HEK293 (cell line): ENCODE measurements at regions not wholly inside any gene's neighbourhood (a gene's known extent, or its start where the extent isn't known, plus 50 kb on each side); places are given as distances from the start of the nearest gene placed in this dataset.

Source experiments
- SP2 ChIP-seq: fragments of 450-650 bp; formaldehyde crosslinking; IDR thresholded peaks from 2 replicates; pipeline ENCODE4 v1.5.1; 2016; ENCODE audit warnings: missing biosample characterization, missing genetic modification characterization
- SP3 ChIP-seq: fragments of 450-650 bp; formaldehyde crosslinking; IDR thresholded peaks from 2 replicates; pipeline ENCODE4 v1.5.1; 2016; ENCODE audit warnings: missing biosample characterization, missing genetic modification characterization
- ZBTB7A ChIP-seq: fragments of 450-650 bp; formaldehyde crosslinking; IDR thresholded peaks from 2 replicates; pipeline ENCODE4 v1.5.1; 2016; ENCODE audit warnings: low read depth, missing biosample characterization, missing genetic modification characterization
- ZBTB8A ChIP-seq: fragments of 450-650 bp; formaldehyde crosslinking; IDR thresholded peaks from 2 replicates; pipeline ENCODE4 v1.5.1; 2016; ENCODE audit warnings: missing biosample characterization, missing genetic modification characterization
- ZNF114 ChIP-seq: fragments of 450-650 bp; formaldehyde crosslinking; IDR thresholded peaks from 2 replicates; pipeline ENCODE4 v1.5.0; 2017; ENCODE audit warnings: missing biosample characterization, missing genetic modification characterization
- ZNF274 ChIP-seq, 2 experiments: fragments of 200-500 bp in 1 of 2; fragments of 450-650 bp in 1 of 2; sonication (Bioruptor generic) in 1 of 2; formaldehyde crosslinking in 1 of 2; IDR thresholded peaks; 2 replicates each; pipeline versions ENCODE4 v1.5.1 to v1.6.1; 2014 to 2016; ENCODE audit warnings: borderline replicate concordance in 1 of 2, inconsistent platforms in 1 of 2, low read length in 1 of 2, missing biosample characterization in 1 of 2, missing genetic modification characterization in 1 of 2
- ZNF292 ChIP-seq: fragments of 450-650 bp; formaldehyde crosslinking; IDR thresholded peaks from 2 replicates; pipeline ENCODE4 v1.5.1; 2016; ENCODE audit warnings: low read depth, missing biosample characterization, missing genetic modification characterization, borderline replicate concordance
- ZNF335 ChIP-seq: fragments of 450-650 bp; formaldehyde crosslinking; conservative IDR thresholded peaks from 2 replicates; pipeline ENCODE4 v1.5.1; 2016; ENCODE audit warnings: missing biosample characterization, missing genetic modification characterization
- ZNF416 ChIP-seq: fragments of 450-650 bp; formaldehyde crosslinking; IDR thresholded peaks from 2 replicates; pipeline ENCODE4 v1.5.1; 2016; ENCODE audit warnings: missing biosample characterization, missing genetic modification characterization
- ZNF548 ChIP-seq: fragments of 450-650 bp; formaldehyde crosslinking; IDR thresholded peaks from 2 replicates; pipeline ENCODE4 v1.5.1; 2016; ENCODE audit warnings: missing biosample characterization, missing genetic modification characterization
- TF ChIP-seq, protein P1 (sequence below): fragments of 450-650 bp; formaldehyde crosslinking; IDR thresholded peaks from 2 replicates; pipeline ENCODE4 v1.5.1; 2016; ENCODE audit warnings: missing biosample characterization, missing genetic modification characterization
- TF ChIP-seq, protein P2 (sequence below): fragments of 450-650 bp; formaldehyde crosslinking; IDR thresholded peaks from 2 replicates; pipeline ENCODE4 v1.5.1; 2016; ENCODE audit warnings: missing biosample characterization, missing genetic modification characterization
- TF ChIP-seq, protein P3 (sequence below): fragments of 450-650 bp; formaldehyde crosslinking; IDR thresholded peaks from 2 replicates; pipeline ENCODE4 v1.5.1; 2016; ENCODE audit warnings: missing biosample characterization, missing genetic modification characterization

DNA sequence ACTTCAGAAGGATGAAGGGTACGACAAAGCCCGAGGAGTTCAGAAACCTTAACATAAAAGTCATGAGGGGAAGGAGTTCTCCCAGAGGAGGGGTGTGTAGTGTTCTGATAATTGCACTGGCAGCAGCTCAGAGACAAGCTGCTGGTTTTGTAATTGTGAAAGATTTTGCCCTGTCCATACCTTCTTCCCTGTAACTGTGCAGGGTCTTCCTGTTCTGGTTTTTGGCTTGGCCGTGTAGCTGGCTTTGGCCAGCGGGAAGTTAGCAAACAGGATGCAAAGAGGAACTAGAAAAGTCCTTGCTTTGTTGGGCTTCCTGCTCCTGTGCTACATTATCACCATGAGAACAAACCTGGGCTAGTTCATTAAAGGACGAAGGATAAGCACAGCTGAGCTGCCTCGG lies 160.8 kb downstream of the LPIN1 start:
- TF ChIP-seq ZNF274 (IDR thresholded peaks at IDR 0.05; ENCODE audit: low read length) (no peak), ZNF274 (tag by site-specific recombination; IDR thresholded peaks at IDR 0.05; ENCODE audit: borderline replicate concordance) (no peak), ZNF292 (tag by site-specific recombination) (no peak), ZNF548 (no peak), ZNF416 (tag by site-specific recombination) (no peak), ZBTB7A (tag by site-specific recombination) (no peak), SP2 (no peak), ZNF335 (tag by site-specific recombination) (no peak), ZBTB8A (no peak), ZNF114 (tag by site-specific recombination) (no peak), SP3 (tag by site-specific recombination) (no peak)
- TF ChIP-seq, protein P1, sequence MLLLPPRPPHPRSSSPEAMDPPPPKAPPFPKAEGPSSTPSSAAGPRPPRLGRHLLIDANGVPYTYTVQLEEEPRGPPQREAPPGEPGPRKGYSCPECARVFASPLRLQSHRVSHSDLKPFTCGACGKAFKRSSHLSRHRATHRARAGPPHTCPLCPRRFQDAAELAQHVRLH (tag by site-specific recombination) = no peak
- TF ChIP-seq, protein P2, sequence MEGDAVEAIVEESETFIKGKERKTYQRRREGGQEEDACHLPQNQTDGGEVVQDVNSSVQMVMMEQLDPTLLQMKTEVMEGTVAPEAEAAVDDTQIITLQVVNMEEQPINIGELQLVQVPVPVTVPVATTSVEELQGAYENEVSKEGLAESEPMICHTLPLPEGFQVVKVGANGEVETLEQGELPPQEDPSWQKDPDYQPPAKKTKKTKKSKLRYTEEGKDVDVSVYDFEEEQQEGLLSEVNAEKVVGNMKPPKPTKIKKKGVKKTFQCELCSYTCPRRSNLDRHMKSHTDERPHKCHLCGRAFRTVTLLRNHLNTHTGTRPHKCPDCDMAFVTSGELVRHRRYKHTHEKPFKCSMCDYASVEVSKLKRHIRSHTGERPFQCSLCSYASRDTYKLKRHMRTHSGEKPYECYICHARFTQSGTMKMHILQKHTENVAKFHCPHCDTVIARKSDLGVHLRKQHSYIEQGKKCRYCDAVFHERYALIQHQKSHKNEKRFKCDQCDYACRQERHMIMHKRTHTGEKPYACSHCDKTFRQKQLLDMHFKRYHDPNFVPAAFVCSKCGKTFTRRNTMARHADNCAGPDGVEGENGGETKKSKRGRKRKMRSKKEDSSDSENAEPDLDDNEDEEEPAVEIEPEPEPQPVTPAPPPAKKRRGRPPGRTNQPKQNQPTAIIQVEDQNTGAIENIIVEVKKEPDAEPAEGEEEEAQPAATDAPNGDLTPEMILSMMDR = no peak
- TF ChIP-seq, protein P3, sequence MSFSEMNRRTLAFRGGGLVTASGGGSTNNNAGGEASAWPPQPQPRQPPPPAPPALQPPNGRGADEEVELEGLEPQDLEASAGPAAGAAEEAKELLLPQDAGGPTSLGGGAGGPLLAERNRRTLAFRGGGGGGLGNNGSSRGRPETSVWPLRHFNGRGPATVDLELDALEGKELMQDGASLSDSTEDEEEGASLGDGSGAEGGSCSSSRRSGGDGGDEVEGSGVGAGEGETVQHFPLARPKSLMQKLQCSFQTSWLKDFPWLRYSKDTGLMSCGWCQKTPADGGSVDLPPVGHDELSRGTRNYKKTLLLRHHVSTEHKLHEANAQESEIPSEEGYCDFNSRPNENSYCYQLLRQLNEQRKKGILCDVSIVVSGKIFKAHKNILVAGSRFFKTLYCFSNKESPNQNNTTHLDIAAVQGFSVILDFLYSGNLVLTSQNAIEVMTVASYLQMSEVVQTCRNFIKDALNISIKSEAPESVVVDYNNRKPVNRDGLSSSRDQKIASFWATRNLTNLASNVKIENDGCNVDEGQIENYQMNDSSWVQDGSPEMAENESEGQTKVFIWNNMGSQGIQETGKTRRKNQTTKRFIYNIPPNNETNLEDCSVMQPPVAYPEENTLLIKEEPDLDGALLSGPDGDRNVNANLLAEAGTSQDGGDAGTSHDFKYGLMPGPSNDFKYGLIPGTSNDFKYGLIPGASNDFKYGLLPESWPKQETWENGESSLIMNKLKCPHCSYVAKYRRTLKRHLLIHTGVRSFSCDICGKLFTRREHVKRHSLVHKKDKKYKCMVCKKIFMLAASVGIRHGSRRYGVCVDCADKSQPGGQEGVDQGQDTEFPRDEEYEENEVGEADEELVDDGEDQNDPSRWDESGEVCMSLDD = no peak
